ENCODE measurements at regions not wholly inside any gene's neighbourhood (a gene's known extent, or its start where the extent isn't known, plus 50 kb on each side); places are given as distances from the start of the nearest gene placed in this dataset.

GRCh38 chr13:40492511-40492910 is 173.9 kb downstream of the FOXO1 start:
- no peaks in the 10 kb centered on the region for H3K36me3 Mint-ChIP-seq (ENCODE audit: insufficient read depth, unreplicated experiment)
- H3K9me3 Mint-ChIP-seq (ENCODE audit: unreplicated experiment) = no peaks in the 10 kb centered on the region
- BruUV-seq (replicated peaks) = no TSS peak
- no peak overlapping the region for H3K4me3 ChIP-seq (ENCODE audit: low read depth, low read length)
- no peaks in the 10 kb centered on the region for H3K9me3 ChIP-seq
- no peaks in the 10 kb centered on the region for H3K36me3 ChIP-seq (ENCODE audit: control insufficient read depth, insufficient read depth, low read length)
- H3K27me3 ChIP-seq (replicated peaks; ENCODE audit: control insufficient read depth, insufficient read depth, low read length) = no peaks in the 10 kb centered on the region
- peaks cover 22% of the 10 kb centered on the region for H3K4me1 ChIP-seq
- no peak overlapping the region for H3K27ac Mint-ChIP-seq (ENCODE audit: unreplicated experiment)
- TF ChIP-seq CTCF (IDR thresholded peaks at IDR 0.05; ENCODE audit: insufficient read depth in 1 of 2, low read depth in 1 of 2, low read length in 1 of 2, severe bottlenecking in 1 of 2, unreplicated experiment in 1 of 2) = no peak
- ChIA-PET CTCF (no interaction called here), POLR2A (no interaction called here)
- no peaks in the 10 kb centered on the region for H3K27me3 Mint-ChIP-seq (ENCODE audit: insufficient read depth, unreplicated experiment)
- peaks cover 30% of the 10 kb centered on the region for H3K4me1 Mint-ChIP-seq (ENCODE audit: low read depth, unreplicated experiment)
- DNase-seq = no peak
- H3K4me3 Mint-ChIP-seq (ENCODE audit: unreplicated experiment) = no peak overlapping the region
- intact Hi-C loops (cut with micrococcal nuclease; ENCODE audit: unreplicated experiment) = no loop called here

- DNase-seq = no peak
- intact Hi-C loops (cut with micrococcal nuclease; ENCODE audit: unreplicated experiment) = no loop called here
- H3K27me3 Mint-ChIP-seq (ENCODE audit: insufficient read depth, unreplicated experiment) = no peaks in the 10 kb centered on the region
- Histone ChIP-seq H3K9me3 (no peaks in the 10 kb centered on the region), H3K4me1 (peaks cover 22% of the 10 kb centered on the region), H3K4me3 (ENCODE audit: low read depth, low read length) (no peak overlapping the region), H3K36me3 (ENCODE audit: control insufficient read depth, insufficient read depth, low read length) (no peaks in the 10 kb centered on the region), H3K27me3 (replicated peaks; ENCODE audit: control insufficient read depth, insufficient read depth, low read length) (no peaks in the 10 kb centered on the region)
- no peaks in the 10 kb centered on the region for H3K9me3 Mint-ChIP-seq (ENCODE audit: unreplicated experiment)
- H3K4me1 Mint-ChIP-seq (ENCODE audit: low read depth, unreplicated experiment) = peaks cover 43% of the 10 kb centered on the region
- ChIA-PET CTCF (no interaction called here), POLR2A (no interaction called here)
- H3K36me3 Mint-ChIP-seq (ENCODE audit: insufficient read depth, unreplicated experiment) = no peaks in the 10 kb centered on the region
- TF ChIP-seq CTCF (IDR thresholded peaks at IDR 0.05; ENCODE audit: insufficient read depth in 1 of 2, low read depth in 1 of 2, low read length in 1 of 2, severe bottlenecking in 1 of 2, unreplicated experiment in 1 of 2) = no peak
- BruUV-seq (replicated peaks) = no TSS peak
- no peak overlapping the region for H3K4me3 Mint-ChIP-seq (ENCODE audit: unreplicated experiment)
- H3K27ac Mint-ChIP-seq (ENCODE audit: unreplicated experiment) = no peak overlapping the region
Measured at GRCh38 chr13:40494513-40494912, 171.9 kb downstream of the FOXO1 start.

- DNase-seq = no peak
- CTCF ChIA-PET = no interaction called here
- Histone ChIP-seq H3K4me1 (peaks cover 22% of the 10 kb centered on the region), H3K4me3 (ENCODE audit: low read depth, low read length) (no peak overlapping the region), H3K27me3 (replicated peaks; ENCODE audit: control insufficient read depth, insufficient read depth, low read length) (no peaks in the 10 kb centered on the region), H3K36me3 (ENCODE audit: control insufficient read depth, insufficient read depth, low read length) (no peaks in the 10 kb centered on the region), H3K9me3 (no peaks in the 10 kb centered on the region)
- no TSS peak for BruUV-seq (replicated peaks)
- intact Hi-C loops (cut with micrococcal nuclease; ENCODE audit: unreplicated experiment) = loop anchor here (5.0 kb wide), 1 partner anchor 42 kb away; no protein-coding TSS in a partner anchor
- Mint-ChIP-seq H3K36me3 (ENCODE audit: insufficient read depth, unreplicated experiment) (no peaks in the 10 kb centered on the region), H3K27ac (ENCODE audit: unreplicated experiment) (no peak overlapping the region), H3K4me3 (ENCODE audit: unreplicated experiment) (no peak overlapping the region), H3K27me3 (ENCODE audit: insufficient read depth, unreplicated experiment) (no peaks in the 10 kb centered on the region), H3K9me3 (ENCODE audit: unreplicated experiment) (no peaks in the 10 kb centered on the region), H3K4me1 (ENCODE audit: low read depth, unreplicated experiment) (peaks cover 43% of the 10 kb centered on the region)
- POLR2A ChIA-PET = no interaction called here
- TF ChIP-seq CTCF (IDR thresholded peaks at IDR 0.05; ENCODE audit: insufficient read depth in 1 of 2, low read depth in 1 of 2, low read length in 1 of 2, severe bottlenecking in 1 of 2, unreplicated experiment in 1 of 2) = no peak
Measured at GRCh38 chr13:40494946-40495620, 171.4 kb downstream of the FOXO1 start.

Measured in Caco-2 (cell line).